Ishikawa (cell line): ENCODE measurements at regions not wholly inside any gene's neighbourhood (a gene's known extent, or its start where the extent isn't known, plus 50 kb on each side); places are given as distances from the start of the nearest gene placed in this dataset.

Source experiments
- CREB1 ChIP-seq: IDR thresholded peaks from 2 replicates; pipeline ENCODE4 v1.6.1; 2012; ENCODE audit warnings: low read depth
- EGR1 ChIP-seq: IDR thresholded peaks from 2 replicates; pipeline ENCODE4 v1.6.1; 2012
- EP300 ChIP-seq: IDR thresholded peaks from 2 replicates; pipeline ENCODE4 v1.6.1; 2012; ENCODE audit warnings: borderline replicate concordance
- RAD21 ChIP-seq: IDR thresholded peaks from 2 replicates; pipeline ENCODE4 v1.6.1; 2012; ENCODE audit warnings: low read depth
- TAF1 ChIP-seq: IDR thresholded peaks from 2 replicates; pipeline ENCODE4 v1.6.1; 2012; ENCODE audit warnings: low read depth, mild to moderate bottlenecking
- YY1 ChIP-seq: IDR thresholded peaks from 2 replicates; pipeline ENCODE4 v1.6.1; 2012; ENCODE audit warnings: low read depth
- ZBTB7A ChIP-seq: IDR thresholded peaks from 2 replicates; pipeline ENCODE4 v1.6.1; 2012; ENCODE audit warnings: low read depth
- TF ChIP-seq, protein P1 (sequence below): IDR thresholded peaks from 2 replicates; pipeline ENCODE4 v1.6.1; 2012
- TF ChIP-seq, protein P2 (sequence below): IDR thresholded peaks from 2 replicates; pipeline ENCODE4 v1.6.1; 2012; ENCODE audit warnings: low read depth, mild to moderate bottlenecking
- TF ChIP-seq, protein P3 (sequence below): IDR thresholded peaks from 2 replicates; pipeline ENCODE4 v1.6.1; 2012

DNA sequence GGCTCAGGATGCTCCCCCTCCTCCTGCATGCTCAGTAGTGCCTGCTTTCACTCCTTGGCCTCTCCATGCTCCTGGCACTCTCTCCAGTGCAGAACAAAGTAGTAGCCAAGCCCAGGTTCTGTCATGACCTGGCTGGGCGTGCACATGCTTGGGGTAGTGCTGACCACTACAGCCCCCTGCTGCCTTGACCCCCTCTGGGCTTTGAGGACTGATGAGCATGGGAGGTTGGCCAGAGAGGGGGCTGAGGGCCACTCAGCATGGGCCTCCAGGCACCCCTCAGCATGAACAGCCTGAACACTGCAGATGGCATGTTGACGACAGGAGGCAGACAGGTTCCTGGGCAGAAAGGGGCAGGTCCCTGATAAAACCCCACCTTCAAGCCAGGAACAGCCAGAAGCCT is 935.7 kb upstream of the PRMT6 start:
- no peak for TF ChIP-seq TAF1
- TF ChIP-seq, protein P1, sequence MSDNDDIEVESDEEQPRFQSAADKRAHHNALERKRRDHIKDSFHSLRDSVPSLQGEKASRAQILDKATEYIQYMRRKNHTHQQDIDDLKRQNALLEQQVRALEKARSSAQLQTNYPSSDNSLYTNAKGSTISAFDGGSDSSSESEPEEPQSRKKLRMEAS, result no peak
- no peak for TF ChIP-seq EGR1
- TF ChIP-seq, protein P2, sequence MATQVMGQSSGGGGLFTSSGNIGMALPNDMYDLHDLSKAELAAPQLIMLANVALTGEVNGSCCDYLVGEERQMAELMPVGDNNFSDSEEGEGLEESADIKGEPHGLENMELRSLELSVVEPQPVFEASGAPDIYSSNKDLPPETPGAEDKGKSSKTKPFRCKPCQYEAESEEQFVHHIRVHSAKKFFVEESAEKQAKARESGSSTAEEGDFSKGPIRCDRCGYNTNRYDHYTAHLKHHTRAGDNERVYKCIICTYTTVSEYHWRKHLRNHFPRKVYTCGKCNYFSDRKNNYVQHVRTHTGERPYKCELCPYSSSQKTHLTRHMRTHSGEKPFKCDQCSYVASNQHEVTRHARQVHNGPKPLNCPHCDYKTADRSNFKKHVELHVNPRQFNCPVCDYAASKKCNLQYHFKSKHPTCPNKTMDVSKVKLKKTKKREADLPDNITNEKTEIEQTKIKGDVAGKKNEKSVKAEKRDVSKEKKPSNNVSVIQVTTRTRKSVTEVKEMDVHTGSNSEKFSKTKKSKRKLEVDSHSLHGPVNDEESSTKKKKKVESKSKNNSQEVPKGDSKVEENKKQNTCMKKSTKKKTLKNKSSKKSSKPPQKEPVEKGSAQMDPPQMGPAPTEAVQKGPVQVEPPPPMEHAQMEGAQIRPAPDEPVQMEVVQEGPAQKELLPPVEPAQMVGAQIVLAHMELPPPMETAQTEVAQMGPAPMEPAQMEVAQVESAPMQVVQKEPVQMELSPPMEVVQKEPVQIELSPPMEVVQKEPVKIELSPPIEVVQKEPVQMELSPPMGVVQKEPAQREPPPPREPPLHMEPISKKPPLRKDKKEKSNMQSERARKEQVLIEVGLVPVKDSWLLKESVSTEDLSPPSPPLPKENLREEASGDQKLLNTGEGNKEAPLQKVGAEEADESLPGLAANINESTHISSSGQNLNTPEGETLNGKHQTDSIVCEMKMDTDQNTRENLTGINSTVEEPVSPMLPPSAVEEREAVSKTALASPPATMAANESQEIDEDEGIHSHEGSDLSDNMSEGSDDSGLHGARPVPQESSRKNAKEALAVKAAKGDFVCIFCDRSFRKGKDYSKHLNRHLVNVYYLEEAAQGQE, result no peak
- no peak for TF ChIP-seq RAD21
- TF ChIP-seq, protein P3, sequence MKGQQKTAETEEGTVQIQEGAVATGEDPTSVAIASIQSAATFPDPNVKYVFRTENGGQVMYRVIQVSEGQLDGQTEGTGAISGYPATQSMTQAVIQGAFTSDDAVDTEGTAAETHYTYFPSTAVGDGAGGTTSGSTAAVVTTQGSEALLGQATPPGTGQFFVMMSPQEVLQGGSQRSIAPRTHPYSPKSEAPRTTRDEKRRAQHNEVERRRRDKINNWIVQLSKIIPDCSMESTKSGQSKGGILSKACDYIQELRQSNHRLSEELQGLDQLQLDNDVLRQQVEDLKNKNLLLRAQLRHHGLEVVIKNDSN, result no peak
- no peak for TF ChIP-seq ZBTB7A
- TF ChIP-seq CREB1, result no peak
- TF ChIP-seq YY1, result no peak
- no peak for TF ChIP-seq EP300
